ENCODE measurements at regions not wholly inside any gene's neighbourhood (a gene's known extent, or its start where the extent isn't known, plus 50 kb on each side); places are given as distances from the start of the nearest gene placed in this dataset.
A peak's percentile ranks its signal among the peaks of the same experiment; 100 is the strongest.

GRCh38 chr3:139117136-139117675, 72.5 kb upstream of the PRR23C start:
- no peak overlapping the region for H3K4me3 ChIP-seq (ENCODE audit: low read length)
- TF ChIP-seq CTCF (conservative IDR thresholded peaks at IDR 0.05; ENCODE audit: low read length) = no peak
- DNase-seq (ENCODE audit: low read depth) = peak; percentile 18

GRCh38 chr3:139117883-139118760, 73.4 kb upstream of the PRR23C start:
- DNase-seq (ENCODE audit: low read depth) = no peak
- no peak overlapping the region for H3K4me3 ChIP-seq (ENCODE audit: low read length)
- no peak for TF ChIP-seq CTCF (conservative IDR thresholded peaks at IDR 0.05; ENCODE audit: low read length)

GRCh38 chr3:139118835-139119234, 74.1 kb upstream of the PRR23C start:
- TF ChIP-seq CTCF (conservative IDR thresholded peaks at IDR 0.05; ENCODE audit: low read length) = no peak
- no peak overlapping the region for H3K4me3 ChIP-seq (ENCODE audit: low read length)

GRCh38 chr3:139119331-139120025, 74.8 kb upstream of the PRR23C start:
- DNase-seq (ENCODE audit: low read depth) = no peak
- no peak overlapping the region for H3K4me3 ChIP-seq (ENCODE audit: low read length)
- TF ChIP-seq CTCF (conservative IDR thresholded peaks at IDR 0.05; ENCODE audit: low read length) = no peak

More at GRCh38 chr3:139118835-139119234, 74.1 kb upstream of the PRR23C start:
- no peak for DNase-seq (ENCODE audit: low read depth)

- H3K4me3 ChIP-seq (ENCODE audit: low read length) = no peak overlapping the region
- TF ChIP-seq CTCF (conservative IDR thresholded peaks at IDR 0.05; ENCODE audit: low read length) = no peak
- peak; percentile 85 for DNase-seq (ENCODE audit: low read depth)
These were observed 75.7 kb upstream of the PRR23C start for GRCh38 chr3:139120086-139121056.

GRCh38 chr3:139121513-139122220, 77.0 kb upstream of the PRR23C start:
- H3K4me3 ChIP-seq (ENCODE audit: low read length) = no peak overlapping the region
- peak; percentile 45 for DNase-seq (ENCODE audit: low read depth)
- TF ChIP-seq CTCF (conservative IDR thresholded peaks at IDR 0.05; ENCODE audit: low read length) = no peak

Data from AG10803 (cell line).